ENCODE measurements at regions not wholly inside any gene's neighbourhood (a gene's known extent, or its start where the extent isn't known, plus 50 kb on each side); places are given as distances from the start of the nearest gene placed in this dataset.
A peak's percentile ranks its signal among the peaks of the same experiment; 100 is the strongest.
"Not testable (repeated sequence)": the region's sequence is repeated elsewhere in the genome, so short reads cannot be mapped to it uniquely, and the experiment has no call there.

DNA sequence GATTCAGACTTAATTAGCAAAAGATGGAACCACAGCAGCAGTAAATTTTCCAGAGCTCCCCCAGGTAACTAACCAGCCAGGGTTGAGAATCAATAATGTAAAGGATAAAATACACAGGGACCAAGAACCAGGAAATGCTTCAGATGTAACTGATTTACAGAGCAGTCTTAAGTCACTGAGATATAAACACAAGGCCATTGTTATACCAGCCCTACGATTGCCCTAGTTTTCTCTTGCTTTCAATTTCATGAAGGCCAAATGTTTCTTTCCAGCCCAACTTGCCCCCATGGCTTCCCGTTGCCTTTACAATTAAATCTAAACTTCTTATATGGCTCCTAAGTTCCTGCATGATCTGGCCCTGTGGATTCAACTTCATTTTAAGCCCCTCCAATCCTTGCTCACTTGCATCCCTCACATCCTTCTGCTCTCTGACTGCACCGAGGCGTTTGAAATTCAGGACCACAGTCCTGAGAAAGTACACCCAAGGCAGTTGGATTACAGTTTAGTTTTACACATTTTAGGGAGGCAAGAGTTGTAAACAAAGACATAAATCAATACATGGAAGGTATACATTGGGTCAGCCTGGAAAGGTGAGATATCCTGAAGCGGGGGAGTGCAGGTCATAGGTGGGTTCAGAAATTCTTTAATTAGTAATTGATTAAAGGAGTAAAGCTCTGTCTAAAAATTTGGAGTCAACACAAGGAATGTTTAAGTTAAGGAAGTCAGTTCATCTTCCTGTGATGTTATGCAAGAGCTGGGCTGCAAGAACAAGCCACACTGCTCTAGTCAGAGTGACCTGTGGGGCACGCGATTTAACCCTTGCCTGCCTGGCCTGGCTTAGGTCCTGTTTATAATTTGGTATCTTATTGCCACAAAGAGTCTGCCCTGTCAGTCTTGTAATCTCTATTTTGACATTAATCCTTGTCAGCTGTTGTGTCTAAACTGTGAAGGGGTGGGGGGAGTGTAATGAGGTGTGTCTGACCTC lies 69.9 kb upstream of the COG2 start:
- TF ChIP-seq, protein P1, sequence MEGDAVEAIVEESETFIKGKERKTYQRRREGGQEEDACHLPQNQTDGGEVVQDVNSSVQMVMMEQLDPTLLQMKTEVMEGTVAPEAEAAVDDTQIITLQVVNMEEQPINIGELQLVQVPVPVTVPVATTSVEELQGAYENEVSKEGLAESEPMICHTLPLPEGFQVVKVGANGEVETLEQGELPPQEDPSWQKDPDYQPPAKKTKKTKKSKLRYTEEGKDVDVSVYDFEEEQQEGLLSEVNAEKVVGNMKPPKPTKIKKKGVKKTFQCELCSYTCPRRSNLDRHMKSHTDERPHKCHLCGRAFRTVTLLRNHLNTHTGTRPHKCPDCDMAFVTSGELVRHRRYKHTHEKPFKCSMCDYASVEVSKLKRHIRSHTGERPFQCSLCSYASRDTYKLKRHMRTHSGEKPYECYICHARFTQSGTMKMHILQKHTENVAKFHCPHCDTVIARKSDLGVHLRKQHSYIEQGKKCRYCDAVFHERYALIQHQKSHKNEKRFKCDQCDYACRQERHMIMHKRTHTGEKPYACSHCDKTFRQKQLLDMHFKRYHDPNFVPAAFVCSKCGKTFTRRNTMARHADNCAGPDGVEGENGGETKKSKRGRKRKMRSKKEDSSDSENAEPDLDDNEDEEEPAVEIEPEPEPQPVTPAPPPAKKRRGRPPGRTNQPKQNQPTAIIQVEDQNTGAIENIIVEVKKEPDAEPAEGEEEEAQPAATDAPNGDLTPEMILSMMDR (IDR thresholded peaks at IDR 0.05; ENCODE audit: low read depth, low read length): no peak
- TF ChIP-seq, protein P2, sequence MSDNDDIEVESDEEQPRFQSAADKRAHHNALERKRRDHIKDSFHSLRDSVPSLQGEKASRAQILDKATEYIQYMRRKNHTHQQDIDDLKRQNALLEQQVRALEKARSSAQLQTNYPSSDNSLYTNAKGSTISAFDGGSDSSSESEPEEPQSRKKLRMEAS (IDR thresholded peaks at IDR 0.05; ENCODE audit: low read depth, low read length): no peak
- no peak for TF ChIP-seq MYC (IDR thresholded peaks at IDR 0.05; ENCODE audit: low read depth, low read length)
- TF ChIP-seq POLR2A (IDR thresholded peaks at IDR 0.05; ENCODE audit: extremely low read depth, insufficient read length): no peak
- DNase-seq (ENCODE audit: low read depth): peak; percentile 84
- H3K4me3 ChIP-seq (ENCODE audit: low read depth, low read length): no peak overlapping the region

DNA sequence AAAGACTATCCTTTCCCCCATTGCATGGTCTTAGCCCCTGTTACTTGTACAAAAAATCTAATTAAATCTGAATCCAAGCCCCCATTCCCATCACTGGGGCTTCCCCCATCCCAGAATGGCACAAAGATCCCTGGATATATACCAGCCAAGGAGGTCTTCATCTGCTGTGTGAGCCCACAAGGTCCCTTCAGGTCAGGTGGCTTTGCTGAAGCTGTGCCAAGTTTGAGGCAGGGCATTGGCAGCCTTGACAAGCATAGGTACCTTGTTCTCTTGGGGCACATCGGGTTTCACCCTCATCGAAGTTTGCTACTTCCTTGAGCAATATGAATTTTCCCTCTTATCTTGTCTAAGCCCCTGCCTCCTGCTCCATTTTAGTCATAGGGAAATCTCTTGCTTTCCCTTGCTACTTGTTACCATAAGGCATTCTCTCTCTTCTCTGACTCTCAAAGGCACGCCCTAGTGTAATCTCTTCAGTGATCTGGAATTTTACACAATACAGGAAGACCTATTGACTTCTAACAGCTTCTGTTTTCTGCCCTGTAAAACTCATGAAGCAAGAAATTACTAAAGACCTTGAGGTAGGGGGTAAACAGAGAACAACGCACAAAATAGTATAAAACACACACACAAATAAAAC lies 71.4 kb upstream of the COG2 start:
- H3K4me3 ChIP-seq (ENCODE audit: low read depth, low read length): no peak overlapping the region

DNA sequence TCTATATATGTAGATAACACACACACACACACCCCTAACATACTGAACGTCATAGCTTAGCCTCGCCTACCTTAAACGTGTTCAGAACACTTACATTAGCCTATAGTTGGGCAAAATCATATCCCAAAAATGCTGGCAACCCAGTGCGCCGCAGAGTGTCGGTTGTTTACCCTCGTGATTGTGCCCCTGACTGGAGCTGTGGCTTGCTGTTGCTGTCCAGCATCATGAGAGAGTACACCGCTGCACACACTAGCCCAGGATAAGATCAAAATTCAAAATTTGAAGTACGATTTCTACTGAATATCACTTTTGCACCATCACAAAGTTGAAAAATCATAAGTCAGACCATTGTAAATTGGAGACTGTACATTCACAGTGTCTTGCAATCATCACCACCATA lies 73.1 kb upstream of the COG2 start:
- no peak for DNase-seq (ENCODE audit: low read depth)
- no peak overlapping the region for H3K4me3 ChIP-seq (ENCODE audit: low read depth, low read length)
- TF ChIP-seq, protein P2 (IDR thresholded peaks at IDR 0.05; ENCODE audit: low read depth, low read length): no peak
- TF ChIP-seq MYC (IDR thresholded peaks at IDR 0.05; ENCODE audit: low read depth, low read length): no peak

More for the DNA sequence above, 71.4 kb upstream of the COG2 start:
- no peak for TF ChIP-seq POLR2A (IDR thresholded peaks at IDR 0.05; ENCODE audit: extremely low read depth, insufficient read length)
- TF ChIP-seq, protein P1 (IDR thresholded peaks at IDR 0.05; ENCODE audit: low read depth, low read length): no peak
- TF ChIP-seq MYC (IDR thresholded peaks at IDR 0.05; ENCODE audit: low read depth, low read length): no peak
- TF ChIP-seq, protein P2 (IDR thresholded peaks at IDR 0.05; ENCODE audit: low read depth, low read length): no peak
- DNase-seq (ENCODE audit: low read depth): peak; percentile 72

DNA sequence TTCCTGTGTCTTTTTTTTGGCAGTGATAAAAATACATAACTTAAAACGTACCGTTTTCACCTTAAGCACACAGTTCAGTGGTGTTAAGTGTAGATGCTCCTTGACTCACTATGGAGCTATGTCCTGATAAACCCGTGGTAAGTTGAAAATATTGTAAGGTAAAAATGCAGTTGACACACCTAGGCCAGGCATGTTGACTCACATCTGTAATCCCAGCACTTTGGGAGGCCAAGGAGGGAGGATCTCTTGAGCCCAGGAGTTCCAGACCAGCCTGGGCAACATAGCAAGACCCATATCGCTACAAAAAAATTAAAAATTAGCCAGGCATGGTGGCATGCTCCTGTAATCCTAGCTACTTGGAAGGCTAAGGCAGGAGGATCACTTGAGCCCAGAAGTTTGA lies 73.6 kb upstream of the COG2 start:
- no peak overlapping the region for H3K4me3 ChIP-seq (ENCODE audit: low read depth, low read length)
- TF ChIP-seq, protein P1 (IDR thresholded peaks at IDR 0.05; ENCODE audit: low read depth, low read length): no peak
- no peak for TF ChIP-seq MYC (IDR thresholded peaks at IDR 0.05; ENCODE audit: low read depth, low read length)
- TF ChIP-seq, protein P2 (IDR thresholded peaks at IDR 0.05; ENCODE audit: low read depth, low read length): no peak
- TF ChIP-seq POLR2A (IDR thresholded peaks at IDR 0.05; ENCODE audit: extremely low read depth, insufficient read length): no peak
- DNase-seq (ENCODE audit: low read depth): no peak

DNA sequence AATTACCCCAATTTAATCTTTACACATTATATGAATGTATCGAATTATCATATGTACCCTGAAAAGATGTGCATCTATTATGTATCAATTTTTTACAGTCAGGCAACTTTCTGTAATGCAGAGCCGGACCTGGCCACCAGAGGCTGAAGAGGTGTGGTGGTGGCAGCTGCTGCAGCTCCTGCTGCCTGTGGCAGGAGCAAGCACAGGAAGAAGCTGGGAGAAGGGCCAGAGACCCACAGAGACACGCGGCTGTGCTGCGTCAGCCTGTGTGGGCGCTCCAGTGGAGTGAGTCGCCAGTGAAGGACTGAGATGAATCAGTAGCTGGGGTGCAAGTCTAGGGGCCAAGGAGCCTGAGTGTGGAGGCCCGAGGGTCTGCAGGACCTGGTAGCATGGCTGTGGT lies 74.3 kb upstream of the COG2 start:
- TF ChIP-seq, protein P1 (IDR thresholded peaks at IDR 0.05; ENCODE audit: low read depth, low read length): no peak
- TF ChIP-seq, protein P2 (IDR thresholded peaks at IDR 0.05; ENCODE audit: low read depth, low read length): no peak
- TF ChIP-seq MYC (IDR thresholded peaks at IDR 0.05; ENCODE audit: low read depth, low read length) (no peak), POLR2A (IDR thresholded peaks at IDR 0.05; ENCODE audit: extremely low read depth, insufficient read length) (no peak)
- H3K4me3 ChIP-seq (ENCODE audit: low read depth, low read length): no peak overlapping the region
- peak; percentile 14 for DNase-seq (ENCODE audit: low read depth)

DNA sequence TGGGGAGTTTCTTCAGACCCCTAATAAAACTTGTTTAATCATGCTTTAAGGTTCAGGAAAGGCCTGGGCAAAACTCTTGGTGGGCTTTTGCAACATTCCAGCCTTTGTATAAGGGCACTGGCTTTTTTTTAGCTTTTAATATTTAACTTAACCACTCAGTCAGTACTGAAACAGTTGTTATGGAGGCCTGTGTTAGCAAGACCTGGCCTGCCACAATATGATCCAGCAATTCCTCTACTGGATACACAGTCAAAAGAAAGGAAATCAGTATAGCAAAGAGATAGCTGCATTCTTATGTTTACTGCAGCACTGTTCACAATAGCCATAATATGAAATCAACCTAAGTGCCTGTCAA lies 75.1 kb upstream of the COG2 start:
- TF ChIP-seq MYC (IDR thresholded peaks at IDR 0.05; ENCODE audit: low read depth, low read length) (no peak), POLR2A (IDR thresholded peaks at IDR 0.05; ENCODE audit: extremely low read depth, insufficient read length) (no peak)
- no peak for DNase-seq (ENCODE audit: low read depth)
- no peak overlapping the region for H3K4me3 ChIP-seq (ENCODE audit: low read depth, low read length)

DNA sequence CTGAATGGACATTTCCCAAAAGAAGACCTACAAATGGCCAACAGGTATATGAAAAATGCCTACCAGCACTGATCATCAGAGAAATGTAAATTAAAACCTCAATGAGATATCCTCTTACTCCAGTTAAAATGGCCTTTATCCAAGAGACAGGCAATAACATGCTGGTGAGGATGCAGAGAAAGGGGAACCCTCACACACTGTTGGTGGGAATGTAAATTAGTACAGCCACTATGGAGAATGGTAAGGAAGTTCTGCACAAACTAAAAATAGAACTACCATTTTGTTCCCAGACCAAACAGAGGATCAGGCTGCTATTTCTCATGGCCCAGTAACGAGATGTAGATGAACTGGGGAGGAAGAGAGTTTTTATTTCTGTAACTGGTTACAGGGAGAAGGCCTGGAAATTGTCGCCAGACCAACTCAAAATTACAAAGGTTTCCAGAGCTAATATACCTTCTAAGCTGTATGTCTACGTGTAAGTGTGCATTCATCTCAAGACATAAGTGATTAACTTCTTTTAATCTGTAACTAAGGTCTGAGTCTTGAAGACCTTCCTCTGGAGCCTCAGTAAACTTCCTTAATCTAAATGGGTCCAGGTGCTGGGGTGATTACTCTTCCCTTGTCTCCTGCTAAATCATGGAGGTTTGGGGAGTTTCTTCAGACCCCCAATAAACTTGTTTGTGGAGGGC lies 75.6 kb upstream of the COG2 start:
- not testable (repeated sequence) for H3K4me3 ChIP-seq (ENCODE audit: low read depth, low read length); DNase-seq (ENCODE audit: low read depth)
